Hematopoietic multipotent progenitor cell treated with erythropoietin and hydrocortisone succinate and interleukin-3 and kit ligand, for 6 days (in vitro differentiated cells): ENCODE measurements at regions not wholly inside any gene's neighbourhood (a gene's known extent, or its start where the extent isn't known, plus 50 kb on each side); places are given as distances from the start of the nearest gene placed in this dataset.
"Not testable (repeated sequence)": the region's sequence is repeated elsewhere in the genome, so short reads cannot be mapped to it uniquely, and the experiment has no call there.

Source experiments
- DNase-seq: peaks from one replicate; pipeline ENCODE4 v3.0.0-alpha.2; 2015

DNA sequence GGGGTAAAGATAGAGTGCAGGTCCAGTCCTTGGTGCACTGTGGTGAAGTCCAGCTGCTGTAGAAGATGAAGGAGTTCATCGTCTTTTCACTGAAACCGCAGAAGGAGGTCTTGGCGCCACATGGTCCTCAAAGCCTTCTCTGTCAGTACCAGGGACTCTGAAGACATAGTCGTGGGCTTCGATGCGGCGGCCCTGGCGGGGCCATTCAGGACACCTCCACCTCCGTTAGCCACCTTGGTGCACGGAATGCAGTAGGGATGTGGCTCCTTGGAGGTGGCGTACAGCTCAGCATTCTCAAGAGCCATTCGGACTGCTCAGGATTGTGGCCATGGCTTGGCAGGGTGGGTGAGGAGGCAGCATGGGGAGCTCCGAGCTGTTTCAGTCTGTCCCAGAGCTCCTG lies 418.8 kb downstream of the SUCLG1 start:
- no peak for DNase-seq

DNA sequence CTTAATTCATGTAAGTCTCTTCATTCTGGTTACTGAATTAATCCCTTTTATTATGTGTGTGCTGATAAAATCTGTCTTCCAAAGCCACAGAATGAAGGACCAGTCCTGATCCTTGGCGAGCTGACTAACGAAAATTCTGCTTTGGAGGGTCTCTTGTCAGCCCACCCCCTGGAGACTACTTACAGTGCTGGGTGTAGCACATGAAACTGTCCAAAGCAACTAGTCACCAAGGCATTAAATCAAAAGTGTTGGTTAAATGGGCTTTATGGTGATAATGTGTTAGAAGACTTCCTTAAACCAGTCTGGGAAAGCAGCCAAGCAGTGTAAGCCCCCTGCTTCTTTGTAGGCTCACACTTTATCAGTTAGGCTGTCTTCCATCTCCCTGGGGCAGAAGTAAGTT lies 420.2 kb downstream of the SUCLG1 start:
- peak; percentile 53 for DNase-seq

DNA sequence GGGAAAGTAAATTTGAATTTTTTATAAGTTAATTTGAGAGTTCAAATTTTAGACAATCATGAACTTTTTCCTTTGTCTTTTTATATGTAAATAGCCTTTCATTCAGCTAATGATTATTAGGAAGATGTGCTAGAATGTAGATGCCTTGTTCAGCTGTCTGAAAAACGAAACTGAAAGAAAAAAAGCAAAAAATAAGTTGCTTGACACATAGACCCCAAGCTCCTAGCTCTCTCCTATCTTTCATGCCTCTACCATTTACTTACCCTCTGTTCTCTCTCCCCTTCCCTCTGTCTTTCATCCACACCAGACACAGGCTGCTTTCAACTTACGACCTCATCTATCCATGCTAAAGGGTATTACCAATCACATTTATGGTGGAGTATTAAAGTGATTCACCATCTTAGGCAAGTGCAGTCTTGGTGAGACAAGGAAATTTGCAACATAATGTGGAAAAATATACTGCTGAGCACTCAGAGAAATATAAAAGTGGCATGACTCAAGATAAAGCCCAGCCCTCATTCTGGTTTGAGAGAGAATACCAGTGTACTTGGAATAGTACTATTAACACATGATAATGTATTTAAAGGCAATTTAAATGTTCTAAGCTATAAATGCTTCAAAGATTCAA lies 425.6 kb downstream of the SUCLG1 start:
- DNase-seq = no peak

DNA sequence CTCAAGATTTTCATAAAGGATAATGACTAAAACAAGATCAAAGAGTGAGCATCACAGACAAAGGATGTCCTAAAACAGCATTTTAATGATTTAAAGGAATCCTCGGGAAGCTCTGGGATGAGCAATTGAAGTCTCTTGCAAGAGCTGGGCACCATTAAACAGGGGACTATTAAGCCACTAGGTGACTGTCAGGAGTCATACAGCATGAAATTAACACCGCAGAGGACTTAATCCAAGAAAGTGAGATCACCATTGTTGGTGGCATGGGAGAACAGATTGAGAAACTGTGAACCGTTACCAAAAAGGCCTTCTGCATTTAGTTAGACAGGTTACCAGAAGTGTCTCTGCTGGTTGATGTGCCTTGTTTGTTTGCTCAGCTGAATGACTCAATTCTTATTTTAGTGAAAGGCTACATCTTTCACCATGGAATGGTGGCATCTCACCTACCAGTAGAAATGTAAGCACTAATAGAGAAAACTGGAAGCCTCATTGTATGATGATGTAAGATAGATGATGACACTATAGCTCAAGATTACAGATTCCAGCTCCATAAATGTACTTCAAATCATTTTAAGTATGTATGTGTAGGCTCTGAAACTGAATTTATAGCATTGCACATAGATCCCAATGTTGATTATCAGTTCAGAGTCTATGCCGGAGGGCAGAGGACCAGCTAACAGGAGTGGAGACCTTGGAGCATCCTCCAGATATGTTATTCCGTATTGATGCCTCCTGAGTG lies 427.6 kb downstream of the SUCLG1 start:
- no peak for DNase-seq

DNA sequence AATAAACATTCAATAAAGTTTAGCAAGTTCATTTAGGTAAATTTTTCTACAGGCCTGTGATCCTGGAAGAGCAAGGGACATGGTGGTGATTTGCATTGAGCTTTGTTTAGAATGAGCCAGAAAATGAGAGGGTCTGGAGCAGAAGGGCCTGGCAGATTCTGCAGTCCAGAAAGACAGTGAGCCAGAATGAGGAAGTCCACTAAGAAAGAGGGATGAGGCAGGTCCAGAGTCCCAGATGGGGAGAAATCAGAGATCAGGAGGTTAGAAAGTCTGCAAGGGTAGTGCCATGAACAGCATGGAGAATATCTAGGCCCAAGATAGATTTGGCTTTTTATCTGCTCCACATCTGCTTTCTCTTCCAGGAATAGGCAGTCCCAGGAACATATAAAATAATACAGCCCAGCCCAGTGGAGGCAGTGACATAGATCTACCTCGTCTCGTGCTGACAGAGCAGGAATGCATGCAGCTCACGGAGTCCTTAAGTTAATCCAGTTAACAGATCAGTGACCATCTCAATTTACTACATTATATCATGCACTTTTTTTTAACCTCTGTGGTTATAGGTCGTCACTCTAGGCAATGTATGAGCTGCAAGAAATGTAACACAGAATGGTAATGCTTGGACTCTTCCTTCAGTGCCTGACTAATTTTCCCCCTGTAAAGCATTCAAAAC lies 429.0 kb downstream of the SUCLG1 start:
- DNase-seq = no peak

DNA sequence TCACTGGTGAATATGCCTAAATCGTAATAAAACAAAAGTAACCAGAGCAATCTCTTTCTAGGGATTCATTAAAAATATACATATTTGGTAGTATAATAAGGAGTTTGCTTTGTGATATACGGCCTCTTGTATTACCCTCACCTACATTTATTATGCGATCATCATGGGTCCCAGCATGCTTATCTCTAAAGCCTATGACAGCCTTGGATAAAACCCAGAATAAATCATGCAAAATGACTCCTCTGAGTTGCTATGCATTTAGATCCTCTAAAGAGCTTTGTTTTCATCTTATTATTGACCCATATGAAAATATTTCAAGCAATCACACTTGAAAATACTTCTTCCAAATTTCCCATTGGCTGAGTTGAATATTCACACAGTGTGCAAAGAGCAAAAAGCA lies 432.3 kb downstream of the SUCLG1 start:
- no peak for DNase-seq

DNA sequence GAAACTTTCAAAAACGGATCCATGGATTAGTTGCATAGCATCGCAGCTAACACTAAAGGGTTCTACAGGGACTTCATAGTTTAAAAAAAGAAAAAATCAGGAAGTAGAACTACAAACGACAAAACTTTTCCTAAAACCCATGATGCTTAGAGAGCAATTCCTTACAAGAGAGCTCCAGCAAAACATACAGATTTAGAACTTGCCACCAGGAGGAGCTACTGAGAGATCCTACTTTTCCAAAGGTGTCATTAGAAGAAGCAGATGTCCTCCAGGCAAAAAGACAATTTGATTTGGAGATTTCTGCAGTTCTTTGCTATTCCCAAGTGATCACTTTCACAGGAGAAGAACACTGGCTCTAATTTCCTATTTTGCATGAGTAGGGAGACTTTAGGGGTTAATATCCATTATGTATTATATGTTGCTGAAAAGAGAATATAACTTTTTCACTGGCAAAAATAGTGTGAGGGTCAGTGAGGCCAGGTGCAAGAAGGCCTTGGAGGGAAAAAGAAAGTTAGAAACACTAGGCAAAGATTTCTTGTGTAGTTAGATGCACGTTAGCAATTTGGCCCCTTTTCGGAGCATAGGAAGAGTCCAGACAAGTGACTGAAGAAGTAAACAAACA lies 436.2 kb downstream of the SUCLG1 start:
- DNase-seq = peak; percentile 71

DNA sequence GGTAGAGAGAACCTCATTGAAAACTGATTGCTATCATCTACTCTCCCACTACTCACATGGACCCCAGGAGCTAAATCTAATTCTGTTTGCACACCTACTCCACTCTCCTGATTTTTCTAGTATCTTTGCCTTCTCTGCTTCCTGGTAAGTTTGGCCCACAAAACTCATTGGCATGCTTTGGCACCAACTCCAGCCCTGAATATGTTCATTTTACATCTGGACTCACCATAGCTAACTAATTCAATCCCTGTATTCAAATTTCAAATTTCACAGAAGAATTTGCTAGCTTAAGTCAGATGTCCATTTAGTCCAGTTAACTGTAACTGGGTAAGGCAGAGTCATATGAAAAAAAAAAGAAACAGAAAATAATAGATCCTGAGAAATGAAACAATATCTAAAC lies 442.1 kb downstream of the SUCLG1 start:
- DNase-seq = no peak

DNA sequence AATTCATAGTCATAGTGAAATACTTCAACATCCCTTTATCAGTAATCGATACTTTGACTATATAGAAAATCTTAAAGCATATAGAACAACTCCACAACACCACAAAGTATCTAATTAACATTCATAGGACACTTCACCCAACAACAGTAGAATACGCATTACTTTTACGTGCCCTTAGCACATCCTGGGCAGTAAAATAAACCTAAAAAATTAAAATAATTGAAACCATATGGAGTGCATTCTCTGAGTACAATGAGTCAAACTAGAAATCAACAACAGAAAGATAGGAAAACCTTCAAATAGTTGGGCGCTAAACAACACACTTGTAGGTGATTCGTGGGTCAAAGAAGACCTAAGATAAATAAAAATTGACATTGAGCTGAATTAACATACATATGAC lies 442.9 kb downstream of the SUCLG1 start:
- DNase-seq = no peak

DNA sequence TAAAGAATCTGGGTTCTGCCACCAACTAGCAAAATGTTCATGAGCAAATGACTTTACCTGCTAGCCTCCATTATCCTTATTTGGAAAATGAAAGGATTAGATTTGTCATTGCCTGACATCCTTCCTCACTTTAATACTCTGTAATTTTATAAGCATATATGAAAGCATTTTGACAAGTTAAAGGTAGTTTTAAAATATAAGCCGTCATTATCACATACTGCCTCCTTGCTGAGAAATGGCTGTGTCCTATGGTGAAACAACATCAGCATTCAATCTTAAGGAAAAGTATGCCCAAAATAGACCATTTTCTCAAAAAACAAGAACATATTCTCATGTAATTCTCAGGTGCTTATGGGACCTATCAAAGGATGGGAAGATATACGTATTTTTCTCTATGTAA lies 461.2 kb downstream of the SUCLG1 start:
- DNase-seq = no peak

DNA sequence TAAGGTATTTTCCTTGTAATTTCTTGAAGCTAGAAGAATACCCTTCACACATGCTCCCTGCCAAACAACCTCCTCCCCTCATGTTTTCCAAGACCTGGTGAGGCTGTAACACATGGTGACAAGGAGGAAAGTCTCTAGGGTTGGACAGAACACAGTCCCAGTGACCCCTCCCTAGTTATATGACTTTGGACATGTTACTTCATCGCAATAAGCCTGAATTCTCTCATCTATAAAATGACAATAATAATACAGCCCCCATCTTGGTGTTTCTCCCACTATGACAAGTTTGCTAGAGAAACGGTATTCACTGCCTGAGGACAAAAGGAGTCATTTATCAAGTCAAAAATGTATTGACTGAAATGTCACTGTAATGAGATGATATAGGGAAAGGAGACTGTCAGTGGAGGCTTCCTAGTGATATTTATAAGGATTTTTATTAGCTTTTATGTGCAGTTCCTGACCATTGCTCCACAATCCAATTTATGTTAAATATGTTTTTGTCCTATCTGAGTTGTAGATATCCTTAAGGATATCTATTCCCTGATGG lies 464.4 kb downstream of the SUCLG1 start:
- DNase-seq = no peak

DNA sequence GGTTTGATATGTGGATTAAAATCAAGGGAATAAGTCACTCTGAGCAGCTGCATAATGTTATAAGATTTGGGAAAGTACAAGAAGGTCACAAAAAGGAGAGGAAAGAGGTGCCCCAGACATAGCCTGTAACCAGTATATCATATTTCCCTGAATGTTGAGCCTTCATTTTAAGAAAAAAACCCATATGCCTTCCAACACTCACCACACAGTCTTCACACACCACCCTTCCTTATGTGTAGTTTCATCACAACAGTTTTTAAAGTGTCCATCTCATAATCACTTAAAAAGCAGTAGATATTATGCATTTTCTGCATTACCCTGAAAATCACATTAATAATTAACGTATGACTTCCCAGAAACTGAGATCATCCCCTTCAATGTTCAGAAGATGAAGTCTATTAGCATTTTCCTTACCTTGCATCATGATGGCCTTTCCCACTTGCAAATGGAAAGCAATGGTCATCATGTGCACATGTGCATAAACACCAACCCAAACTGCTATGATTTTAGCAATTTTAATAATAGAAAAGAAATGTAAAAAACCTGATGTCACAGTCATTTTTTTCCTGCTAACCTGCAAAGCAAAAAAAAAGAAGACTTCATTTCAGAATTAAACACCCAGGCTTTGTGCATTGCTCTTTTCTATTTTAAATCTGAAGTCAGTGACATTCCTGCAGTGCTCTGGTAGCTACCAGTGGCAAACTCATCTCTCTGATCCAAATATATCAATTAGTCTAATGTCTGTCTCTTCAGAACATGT lies 465.0 kb downstream of the SUCLG1 start:
- no peak for DNase-seq

DNA sequence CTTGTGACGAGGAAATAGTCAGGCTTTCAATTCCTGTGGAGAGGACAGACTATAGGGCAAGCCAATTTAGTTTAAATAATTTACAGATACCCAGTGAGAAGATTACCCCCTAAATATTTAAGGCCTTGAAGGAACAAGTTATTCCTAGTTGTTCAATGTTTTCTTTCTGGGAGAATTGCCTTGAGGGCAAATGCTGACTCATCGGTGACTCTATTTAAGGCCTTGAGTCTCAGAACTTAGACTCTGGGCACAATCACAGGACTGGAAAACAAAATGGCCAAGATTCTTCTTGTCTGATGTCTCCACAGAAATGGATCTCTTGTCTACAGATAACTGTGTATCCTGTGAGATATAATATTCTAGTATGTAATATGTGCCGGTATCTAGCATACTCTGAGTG lies 467.1 kb downstream of the SUCLG1 start:
- no peak for DNase-seq

DNA sequence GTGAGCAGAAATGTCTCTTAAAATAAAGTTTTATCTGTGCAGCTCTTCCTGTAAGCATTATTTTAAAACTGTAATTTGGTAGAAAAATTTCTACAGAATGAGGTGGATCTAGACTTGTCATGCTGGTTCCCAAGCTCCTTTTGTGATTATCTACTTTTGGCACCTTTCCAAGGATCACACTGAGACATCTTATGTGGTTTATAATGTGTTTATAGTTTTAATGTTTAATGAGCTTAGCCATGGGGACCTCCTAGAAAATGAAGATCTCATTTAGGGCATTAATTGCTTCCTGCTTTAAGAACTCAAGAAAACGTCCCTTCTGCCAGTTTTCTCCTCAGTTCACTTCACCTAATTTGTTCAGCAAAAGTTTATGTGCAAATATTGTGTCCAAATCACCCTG lies 468.4 kb downstream of the SUCLG1 start:
- peak; percentile 28 for DNase-seq

DNA sequence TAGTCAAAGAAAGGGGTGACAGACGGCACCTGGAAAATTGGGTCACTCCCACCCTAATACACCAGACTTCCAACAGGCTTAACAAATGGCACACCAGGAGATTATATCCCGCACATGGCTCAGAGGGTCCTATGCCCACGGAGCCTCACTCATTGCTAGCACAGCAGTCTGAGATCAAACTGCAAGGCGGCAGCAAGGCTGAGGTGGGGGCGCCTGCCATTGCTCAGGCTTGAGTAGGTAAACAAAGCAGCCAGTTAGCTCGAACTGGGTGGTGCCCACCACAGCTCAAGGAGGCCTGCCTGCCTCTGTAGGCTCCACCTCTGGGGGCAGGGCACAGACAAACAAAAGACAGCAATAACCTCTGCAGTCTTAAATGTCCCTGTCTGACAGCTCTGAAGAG lies 482.5 kb downstream of the SUCLG1 start:
- not testable (repeated sequence) for DNase-seq

DNA sequence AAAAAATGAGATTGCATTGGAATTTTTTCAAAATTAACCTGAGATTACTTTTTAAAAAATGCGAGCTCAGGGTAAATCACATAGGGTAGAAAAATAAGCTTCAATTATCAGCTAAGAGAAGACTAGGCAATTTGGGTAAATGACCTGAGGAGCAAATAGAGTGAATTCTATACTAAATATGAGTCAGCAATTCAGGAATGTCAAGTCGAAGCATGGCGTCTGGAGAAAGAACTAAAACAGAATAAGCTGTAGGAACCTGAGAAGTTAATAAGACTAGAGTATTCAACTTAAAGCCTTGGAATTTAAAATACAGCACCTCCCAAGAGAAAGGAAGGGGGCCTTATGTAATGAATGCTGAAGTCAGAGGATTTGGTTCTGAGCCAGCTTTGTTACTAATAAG lies 487.0 kb downstream of the SUCLG1 start:
- DNase-seq = no peak

DNA sequence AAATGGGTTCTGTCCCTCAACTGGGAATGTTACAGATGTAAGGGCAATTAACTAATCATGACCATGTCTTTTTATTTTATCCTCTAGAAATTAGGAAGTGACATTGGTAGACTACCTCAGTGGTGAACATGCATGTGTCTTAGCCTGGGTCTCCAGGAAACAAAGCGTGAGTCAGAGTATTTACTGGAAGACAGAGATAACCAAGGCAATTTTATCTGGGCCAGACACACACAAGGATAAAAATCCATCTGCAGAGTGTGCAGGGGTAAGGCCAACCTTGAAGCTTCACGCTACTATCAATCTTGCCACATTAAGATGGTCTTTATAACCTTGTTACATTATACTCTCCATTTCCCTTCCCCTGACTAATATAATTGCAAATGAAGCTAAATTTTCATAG lies 487.5 kb downstream of the SUCLG1 start:
- DNase-seq = peak; percentile 88

DNA sequence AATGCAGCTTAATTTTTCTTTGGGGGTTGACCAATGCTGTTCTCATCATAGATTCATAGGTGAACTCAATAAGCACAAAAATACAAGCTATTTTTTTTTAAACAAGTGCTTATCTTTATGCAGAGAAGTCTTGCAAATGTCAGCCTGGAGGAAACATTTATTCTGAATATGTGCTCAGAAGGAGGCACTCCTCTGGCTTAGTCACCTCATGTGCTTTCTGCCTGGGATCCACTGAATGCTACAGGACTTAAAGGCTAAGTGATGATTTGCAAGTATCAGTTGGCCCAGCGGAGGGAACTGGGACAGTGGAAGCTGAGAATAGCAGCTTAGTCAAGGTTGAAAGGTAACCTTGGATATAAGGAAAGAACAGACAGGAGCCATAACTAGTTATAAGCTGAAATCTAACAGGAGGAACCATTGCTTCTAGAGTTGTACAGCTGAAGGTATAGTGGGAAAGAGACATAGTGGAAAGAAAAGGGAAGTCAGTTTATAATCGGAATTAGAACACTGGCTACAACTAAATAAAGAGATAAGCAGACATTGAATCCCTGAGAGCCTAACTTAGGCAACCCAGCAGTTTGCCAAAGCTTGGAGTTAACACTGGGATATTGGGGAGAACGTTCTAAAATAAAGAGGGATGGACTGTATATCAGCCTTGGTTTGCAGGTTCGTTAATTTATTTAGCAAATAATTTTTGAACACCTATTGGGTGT lies 488.7 kb downstream of the SUCLG1 start:
- peak; percentile 21 for DNase-seq

DNA sequence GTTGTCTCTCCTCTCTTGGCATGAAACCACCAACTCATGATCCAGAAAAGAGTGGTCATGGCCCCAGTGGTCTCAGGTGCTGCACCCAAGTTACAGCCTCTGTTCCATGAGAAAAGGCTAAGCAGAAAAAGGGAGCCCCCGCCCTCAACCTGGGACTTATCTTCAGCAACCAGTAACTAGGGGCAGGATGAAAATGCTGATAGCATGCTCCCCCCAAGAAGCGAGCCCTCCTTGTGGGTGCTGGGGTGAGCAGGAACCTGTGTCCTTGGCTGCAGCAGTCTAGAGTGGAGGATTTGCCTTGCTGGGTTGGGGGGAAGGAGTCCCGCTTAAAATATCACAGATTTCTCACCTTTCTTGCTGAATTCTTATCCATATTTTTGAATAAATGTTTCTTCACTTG lies 490.0 kb downstream of the SUCLG1 start:
- no peak for DNase-seq

DNA sequence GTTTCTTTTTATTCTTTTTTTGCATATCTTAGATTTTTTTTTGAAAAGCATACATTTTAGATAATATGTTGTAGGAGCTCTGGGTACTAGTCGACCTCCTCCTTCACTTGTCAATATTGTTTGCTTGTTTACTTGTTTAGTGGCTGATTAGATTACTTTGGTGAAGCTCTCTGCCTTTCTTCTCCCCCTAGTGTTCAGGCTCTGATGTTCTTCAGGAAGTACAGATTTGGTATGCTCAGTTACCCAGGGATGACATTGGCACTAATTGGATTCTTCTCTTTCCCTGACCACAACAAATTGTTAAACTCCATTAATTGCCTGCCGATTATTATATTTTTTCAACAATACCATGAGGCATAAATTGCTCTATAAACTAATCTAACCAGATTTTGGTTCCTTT lies 491.2 kb downstream of the SUCLG1 start:
- DNase-seq = peak; percentile 28

DNA sequence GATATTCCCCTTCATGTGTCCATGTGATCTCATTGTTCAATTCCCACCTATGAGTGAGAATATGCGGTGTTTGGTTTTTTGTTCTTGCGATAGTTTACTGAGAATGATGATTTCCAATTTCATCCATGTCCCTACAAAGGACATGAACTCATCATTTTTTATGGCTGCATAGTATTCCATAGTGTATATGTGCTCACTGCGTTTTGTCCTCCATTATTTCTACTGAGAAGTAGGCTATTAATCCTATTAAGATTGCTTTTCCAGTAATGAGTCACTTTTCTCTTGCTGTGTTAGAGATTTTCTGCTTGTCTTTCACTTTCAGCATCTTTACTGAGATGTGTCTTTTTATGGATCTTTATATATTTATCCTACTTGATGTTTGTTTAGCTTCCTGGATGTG lies 492.1 kb downstream of the SUCLG1 start:
- DNase-seq = not testable (repeated sequence)

DNA sequence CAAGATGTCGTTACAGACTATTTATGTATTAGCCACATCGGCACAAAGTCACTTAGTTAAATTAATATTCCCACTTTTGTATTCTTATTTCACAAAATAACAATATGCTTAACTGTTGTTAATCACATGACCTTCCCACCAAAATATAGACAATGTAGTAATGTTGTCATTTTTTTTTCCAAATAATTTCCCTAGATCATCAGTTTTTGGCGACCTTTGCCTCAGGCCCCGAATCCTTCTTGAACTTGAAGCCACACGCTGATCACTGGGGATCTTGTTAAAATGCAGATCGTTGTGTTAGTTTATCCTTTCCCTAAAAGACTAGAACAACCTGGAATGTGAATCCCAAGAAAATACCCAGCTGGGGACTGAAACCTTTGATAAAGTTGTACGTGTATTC lies 497.6 kb downstream of the SUCLG1 start:
- DNase-seq = no peak
